ENCODE measurements at regions not wholly inside any gene's neighbourhood (a gene's known extent, or its start where the extent isn't known, plus 50 kb on each side); places are given as distances from the start of the nearest gene placed in this dataset.

DNA sequence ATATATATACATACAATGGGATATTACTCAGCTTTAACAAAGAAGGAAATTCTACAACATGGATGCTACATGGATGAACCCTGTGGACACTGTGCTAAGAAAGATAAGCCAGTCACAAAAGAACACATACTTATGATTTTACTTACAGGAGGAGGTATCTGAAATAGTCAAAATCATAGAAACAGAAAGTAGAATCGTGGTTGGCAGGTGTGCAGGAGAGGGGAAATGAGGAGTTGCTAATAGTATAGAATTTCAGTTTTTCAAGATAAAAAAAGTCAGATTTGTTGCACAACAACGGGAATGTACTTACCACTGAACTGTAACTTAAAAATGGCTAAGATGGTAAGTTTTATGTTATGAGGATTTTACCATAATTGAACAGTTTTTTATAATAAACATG lies 706.3 kb downstream of the TFAP2A start:
- Mint-ChIP-seq H3K27me3 (ENCODE audit: insufficient read depth) (peaks cover 2% of the 10 kb centered on the region), H3K27ac (no peak overlapping the region), H3K36me3 (ENCODE audit: low read depth) (no peaks in the 10 kb centered on the region), H3K9me3 (no peaks in the 10 kb centered on the region), H3K4me1 (ENCODE audit: low read depth) (peaks cover 28% of the 10 kb centered on the region), H3K4me3 (no peak overlapping the region)
- TF ChIP-seq, protein P1, sequence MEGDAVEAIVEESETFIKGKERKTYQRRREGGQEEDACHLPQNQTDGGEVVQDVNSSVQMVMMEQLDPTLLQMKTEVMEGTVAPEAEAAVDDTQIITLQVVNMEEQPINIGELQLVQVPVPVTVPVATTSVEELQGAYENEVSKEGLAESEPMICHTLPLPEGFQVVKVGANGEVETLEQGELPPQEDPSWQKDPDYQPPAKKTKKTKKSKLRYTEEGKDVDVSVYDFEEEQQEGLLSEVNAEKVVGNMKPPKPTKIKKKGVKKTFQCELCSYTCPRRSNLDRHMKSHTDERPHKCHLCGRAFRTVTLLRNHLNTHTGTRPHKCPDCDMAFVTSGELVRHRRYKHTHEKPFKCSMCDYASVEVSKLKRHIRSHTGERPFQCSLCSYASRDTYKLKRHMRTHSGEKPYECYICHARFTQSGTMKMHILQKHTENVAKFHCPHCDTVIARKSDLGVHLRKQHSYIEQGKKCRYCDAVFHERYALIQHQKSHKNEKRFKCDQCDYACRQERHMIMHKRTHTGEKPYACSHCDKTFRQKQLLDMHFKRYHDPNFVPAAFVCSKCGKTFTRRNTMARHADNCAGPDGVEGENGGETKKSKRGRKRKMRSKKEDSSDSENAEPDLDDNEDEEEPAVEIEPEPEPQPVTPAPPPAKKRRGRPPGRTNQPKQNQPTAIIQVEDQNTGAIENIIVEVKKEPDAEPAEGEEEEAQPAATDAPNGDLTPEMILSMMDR (IDR thresholded peaks at IDR 0.05): no peak
- DNase-seq: no peak

DNA sequence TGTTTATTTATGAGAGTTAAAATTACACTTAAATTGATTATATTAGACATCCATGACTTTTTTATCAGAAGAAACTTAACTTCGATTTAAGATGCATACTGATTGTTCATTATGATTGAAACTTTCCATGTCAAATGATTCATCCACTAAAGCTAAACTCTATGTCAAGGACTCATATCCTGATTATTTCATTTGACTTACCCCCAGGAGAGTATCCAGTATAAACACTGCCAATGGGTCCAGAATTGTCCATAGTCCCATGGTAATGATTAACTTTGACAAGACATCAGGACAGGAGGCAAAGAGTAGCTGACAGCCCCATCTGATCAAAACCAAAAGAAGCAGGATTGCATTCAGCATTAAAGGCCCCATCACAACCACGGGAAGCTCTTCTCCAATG lies 709.9 kb downstream of the TFAP2A start:
- H3K27me3 Mint-ChIP-seq (ENCODE audit: insufficient read depth): no peaks in the 10 kb centered on the region; the same call in 1 of the 2 replicates
- no peak for DNase-seq
- H3K27ac Mint-ChIP-seq: no peak overlapping the region
- H3K36me3 Mint-ChIP-seq (ENCODE audit: low read depth): no peaks in the 10 kb centered on the region
- H3K9me3 Mint-ChIP-seq: no peaks in the 10 kb centered on the region
- no peak overlapping the region for H3K4me3 Mint-ChIP-seq
- TF ChIP-seq, protein P1 (IDR thresholded peaks at IDR 0.05): no peak
- peaks cover 15% of the 10 kb centered on the region for H3K4me1 Mint-ChIP-seq (ENCODE audit: low read depth)

DNA sequence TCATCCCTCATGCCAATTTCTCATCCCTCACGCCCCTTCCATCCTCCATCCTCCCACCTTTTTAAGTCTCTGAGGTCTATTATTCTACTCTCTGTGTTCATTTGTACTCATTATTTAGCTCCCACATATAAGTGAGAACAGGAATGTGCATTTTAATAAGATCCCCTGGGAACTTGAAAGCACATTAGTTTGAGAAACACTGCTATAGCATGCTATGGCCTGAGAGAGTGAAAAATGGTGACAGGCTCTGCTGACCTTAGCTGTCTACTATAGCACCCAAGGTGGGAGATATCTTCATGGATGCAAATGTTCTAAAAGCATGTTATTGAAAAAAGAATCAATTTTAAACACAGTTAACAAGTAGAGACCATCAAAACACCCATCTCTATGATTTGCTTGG lies 712.0 kb downstream of the TFAP2A start:
- no peaks in the 10 kb centered on the region for H3K36me3 Mint-ChIP-seq (ENCODE audit: low read depth)
- no peaks in the 10 kb centered on the region for H3K9me3 Mint-ChIP-seq
- H3K27ac Mint-ChIP-seq: no peak overlapping the region
- no peaks in the 10 kb centered on the region; the same call in 1 of the 2 replicates for H3K27me3 Mint-ChIP-seq (ENCODE audit: insufficient read depth)
- H3K4me3 Mint-ChIP-seq: no peak overlapping the region
- H3K4me1 Mint-ChIP-seq (ENCODE audit: low read depth): peaks cover 10% of the 10 kb centered on the region; the same call in 1 of the 2 replicates
- DNase-seq: no peak
- TF ChIP-seq, protein P1 (IDR thresholded peaks at IDR 0.05): no peak

DNA sequence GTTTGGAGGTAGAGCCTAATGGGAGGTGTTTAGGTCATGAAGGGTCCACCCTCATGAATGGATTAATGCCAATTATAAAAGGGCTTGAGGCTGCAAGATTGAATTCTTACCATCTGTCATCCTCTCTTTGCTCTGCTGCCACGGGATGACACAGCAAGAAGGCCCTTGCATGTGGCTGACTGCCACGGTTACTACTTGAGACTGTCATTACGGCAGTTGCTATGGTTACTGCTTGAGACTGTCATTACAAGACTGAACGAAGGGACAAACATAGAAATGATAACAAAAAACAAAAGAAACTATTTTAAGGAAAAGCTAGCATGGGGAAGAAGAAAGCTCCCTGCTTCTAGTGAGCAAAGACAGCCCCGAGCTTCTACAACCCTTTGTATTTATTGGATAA lies 715.0 kb downstream of the TFAP2A start:
- no peak overlapping the region for H3K4me3 Mint-ChIP-seq
- DNase-seq: peak; percentile 7
- H3K36me3 Mint-ChIP-seq (ENCODE audit: low read depth): no peaks in the 10 kb centered on the region
- H3K27ac Mint-ChIP-seq: no peak overlapping the region
- no peaks in the 10 kb centered on the region; the same call in 1 of the 2 replicates for H3K27me3 Mint-ChIP-seq (ENCODE audit: insufficient read depth)
- TF ChIP-seq, protein P1 (IDR thresholded peaks at IDR 0.05): no peak
- H3K9me3 Mint-ChIP-seq: no peaks in the 10 kb centered on the region
- H3K4me1 Mint-ChIP-seq (ENCODE audit: low read depth): peaks cover 6% of the 10 kb centered on the region; the same call in 1 of the 2 replicates

DNA sequence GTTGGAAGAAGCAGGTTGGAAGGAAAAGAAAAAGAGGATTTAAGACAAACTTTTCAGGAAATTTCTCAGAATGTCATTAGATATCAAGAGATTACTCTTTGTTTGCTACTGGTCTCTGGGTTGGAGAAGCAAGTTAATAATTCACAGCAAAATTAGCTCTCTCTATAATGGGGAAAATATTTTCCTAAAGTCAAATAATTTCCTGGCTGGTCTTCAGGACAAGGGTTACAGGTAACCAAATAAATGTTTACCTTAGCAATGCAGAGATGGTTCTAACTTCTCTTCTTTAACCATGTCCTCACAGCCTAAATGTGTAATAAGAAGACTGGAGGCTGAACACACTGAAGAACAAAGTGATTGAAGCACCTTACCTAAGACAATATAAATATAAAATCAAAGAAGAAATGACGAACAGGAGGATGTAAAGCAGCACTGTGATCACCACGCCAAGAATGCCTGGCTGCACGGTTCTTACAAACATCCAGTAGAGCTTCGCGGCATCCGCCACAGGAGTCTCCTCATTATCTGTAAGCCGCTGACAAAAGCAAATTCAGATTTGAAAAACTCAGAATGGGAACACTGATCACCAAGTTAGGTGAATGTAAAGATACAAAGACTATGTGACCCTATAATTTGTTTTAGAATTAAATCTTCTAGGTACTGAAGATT lies 717.5 kb downstream of the TFAP2A start:
- no peaks in the 10 kb centered on the region for H3K9me3 Mint-ChIP-seq
- TF ChIP-seq, protein P1 (IDR thresholded peaks at IDR 0.05): no peak
- no peak overlapping the region for H3K4me3 Mint-ChIP-seq
- H3K27me3 Mint-ChIP-seq (ENCODE audit: insufficient read depth): no peaks in the 10 kb centered on the region; the same call in 1 of the 2 replicates
- DNase-seq: no peak
- 0 out of 2 replicates have a peak, but pooled peaks cover 5% of the 10 kb centered on the region for H3K4me1 Mint-ChIP-seq (ENCODE audit: low read depth)
- no peaks in the 10 kb centered on the region for H3K36me3 Mint-ChIP-seq (ENCODE audit: low read depth)
- no peak overlapping the region for H3K27ac Mint-ChIP-seq

Data from HFFc6 (cell line).